CD4-positive, alpha-beta T cell treated with Interleukin-15 for 1 hour (primary cell): ENCODE measurements at regions not wholly inside any gene's neighbourhood (a gene's known extent, or its start where the extent isn't known, plus 50 kb on each side); places are given as distances from the start of the nearest gene placed in this dataset.

Experiments
- DNase-seq: peaks from one replicate; pipeline ENCODE4 v3.0.0-alpha.2; 2020

- DNase-seq: no peak
Observed at GRCh38 chr10:110399106-110399964, 94.6 kb upstream of the SMNDC1 start.

- DNase-seq: no peak
Observed at GRCh38 chr10:110399965-110400933, 95.5 kb upstream of the SMNDC1 start.

GRCh38 chr10:110401401-110402076 is 96.2 kb upstream of the DUSP5 start:
- no peak for DNase-seq

GRCh38 chr10:110402077-110402416 is 95.7 kb upstream of the DUSP5 start:
- no peak for DNase-seq

GRCh38 chr10:110403593-110403992 is 94.1 kb upstream of the DUSP5 start:
- DNase-seq: no peak

- DNase-seq: no peak
Observed at GRCh38 chr10:110404413-110404812, 93.3 kb upstream of the DUSP5 start.

- no peak for DNase-seq
Observed at GRCh38 chr10:110404825-110405224, 92.9 kb upstream of the DUSP5 start.

GRCh38 chr10:110405380-110405779 is 92.3 kb upstream of the DUSP5 start:
- no peak for DNase-seq

- DNase-seq: no peak
Observed at GRCh38 chr10:110407301-110408170, 90.2 kb upstream of the DUSP5 start.

GRCh38 chr10:110408203-110408871 is 89.4 kb upstream of the DUSP5 start:
- no peak for DNase-seq

GRCh38 chr10:110408943-110409342 is 88.8 kb upstream of the DUSP5 start:
- no peak for DNase-seq

- DNase-seq: no peak
Observed at GRCh38 chr10:110409488-110409887, 88.2 kb upstream of the DUSP5 start.

- no peak for DNase-seq
Observed at GRCh38 chr10:110409926-110410325, 87.8 kb upstream of the DUSP5 start.

- DNase-seq: peak; percentile 35
Observed at GRCh38 chr10:110410329-110411046, 87.2 kb upstream of the DUSP5 start.

GRCh38 chr10:110411047-110411410 is 86.7 kb upstream of the DUSP5 start:
- no peak for DNase-seq

- no peak for DNase-seq
Observed at GRCh38 chr10:110413049-110413783, 84.5 kb upstream of the DUSP5 start.

- DNase-seq: no peak
Observed at GRCh38 chr10:110413903-110414547, 83.7 kb upstream of the DUSP5 start.

GRCh38 chr10:110414548-110415309 is 83.0 kb upstream of the DUSP5 start:
- peak; percentile 93 for DNase-seq

GRCh38 chr10:110415809-110416208 is 81.9 kb upstream of the DUSP5 start:
- DNase-seq: no peak
